GM19025 (cell line): ENCODE measurements at regions not wholly inside any gene's neighbourhood (a gene's known extent, or its start where the extent isn't known, plus 50 kb on each side); places are given as distances from the start of the nearest gene placed in this dataset.

Source experiments
- ATAC-seq: cut with Tn5 transposase; IDR thresholded peaks from one replicate; pipeline ENCODE4 v1.9.1; 2021; ENCODE audit warnings: mild to moderate bottlenecking, low read depth, moderate library complexity; ENCODE audit not compliant: unreplicated experiment

GRCh38 chr3:117880638-117881037, 1154.0 kb downstream of the IGSF11 start:
- ATAC-seq: no peak

GRCh38 chr3:117881210-117881609, 1153.4 kb downstream of the IGSF11 start:
- ATAC-seq: no peak

GRCh38 chr3:117885011-117885441, 1149.6 kb downstream of the IGSF11 start:
- no peak for ATAC-seq

- ATAC-seq: no peak
These were observed 1148.5 kb downstream of the IGSF11 start for GRCh38 chr3:117886147-117886546.

GRCh38 chr3:117887031-117887430, 1147.6 kb downstream of the IGSF11 start:
- ATAC-seq: no peak

GRCh38 chr3:117887901-117888300, 1146.7 kb downstream of the IGSF11 start:
- no peak for ATAC-seq

GRCh38 chr3:117892431-117892841, 1142.2 kb downstream of the IGSF11 start:
- no peak for ATAC-seq

- no peak for ATAC-seq
These were observed 1141.6 kb downstream of the IGSF11 start for GRCh38 chr3:117893001-117893400.

GRCh38 chr3:117893638-117894037, 1141.0 kb downstream of the IGSF11 start:
- ATAC-seq: no peak

- no peak for ATAC-seq
These were observed 1135.7 kb downstream of the IGSF11 start for GRCh38 chr3:117898722-117899522.

- ATAC-seq: no peak
These were observed 1131.4 kb downstream of the IGSF11 start for GRCh38 chr3:117903226-117903625.

- ATAC-seq: no peak
These were observed 1123.7 kb downstream of the IGSF11 start for GRCh38 chr3:117910820-117911521.

GRCh38 chr3:117912352-117912751, 1122.3 kb downstream of the IGSF11 start:
- ATAC-seq: no peak

GRCh38 chr3:117914540-117915100, 1120.0 kb downstream of the IGSF11 start:
- ATAC-seq: no peak

- no peak for ATAC-seq
These were observed 1117.8 kb downstream of the IGSF11 start for GRCh38 chr3:117916839-117917238.

- ATAC-seq: no peak
These were observed 1115.0 kb downstream of the IGSF11 start for GRCh38 chr3:117919621-117920020.

- no peak for ATAC-seq
These were observed 1114.3 kb downstream of the IGSF11 start for GRCh38 chr3:117920253-117920898.

GRCh38 chr3:117921411-117921810, 1113.2 kb downstream of the IGSF11 start:
- no peak for ATAC-seq

- no peak for ATAC-seq
These were observed 1112.6 kb downstream of the IGSF11 start for GRCh38 chr3:117922039-117922438.

- ATAC-seq: no peak
These were observed 1107.8 kb downstream of the IGSF11 start for GRCh38 chr3:117926819-117927218.

GRCh38 chr3:117927825-117928224, 1106.8 kb downstream of the IGSF11 start:
- no peak for ATAC-seq
